ENCODE measurements at regions not wholly inside any gene's neighbourhood (a gene's known extent, or its start where the extent isn't known, plus 50 kb on each side); places are given as distances from the start of the nearest gene placed in this dataset.
A peak's percentile ranks its signal among the peaks of the same experiment; 100 is the strongest.

GRCh38 chr10:113986316-113986715 is 57.4 kb upstream of the ADRB1 start:
- intact Hi-C loops (cut with DNase I, micrococcal nuclease), result no loop called here
- Histone ChIP-seq H3K9me3 (no peaks in the 10 kb centered on the region), H3K36me3 (ENCODE audit: low read depth) (no peaks in the 10 kb centered on the region), H3K4me1 (ENCODE audit: low read depth) (no peaks in the 10 kb centered on the region), H3K4me3 (no peak overlapping the region)
- no peak for TF ChIP-seq CTCF (IDR thresholded peaks at IDR 0.05)
- ATAC-seq (no peak), DNase-seq (no peak)

GRCh38 chr10:113987156-113987555 is 56.5 kb upstream of the ADRB1 start:
- Histone ChIP-seq H3K9me3 (no peaks in the 10 kb centered on the region), H3K4me3 (no peak overlapping the region), H3K4me1 (ENCODE audit: low read depth) (no peaks in the 10 kb centered on the region), H3K36me3 (ENCODE audit: low read depth) (no peaks in the 10 kb centered on the region)
- intact Hi-C loops (cut with DNase I, micrococcal nuclease), result no loop called here
- no peak for ATAC-seq
- TF ChIP-seq CTCF (IDR thresholded peaks at IDR 0.05), result no peak
- DNase-seq, result no peak

- no peaks in the 10 kb centered on the region for H3K9me3 ChIP-seq
- no peaks in the 10 kb centered on the region for H3K4me1 ChIP-seq (ENCODE audit: low read depth)
- H3K4me3 ChIP-seq, result no peak overlapping the region
- peak in 1 of 3 donors; percentile 57 for DNase-seq
- peak; percentile 31 for ATAC-seq
- intact Hi-C loops (cut with DNase I, micrococcal nuclease), result no loop called here
- H3K36me3 ChIP-seq (ENCODE audit: low read depth), result no peaks in the 10 kb centered on the region
- TF ChIP-seq CTCF (IDR thresholded peaks at IDR 0.05), result no peak
These were observed 55.9 kb upstream of the ADRB1 start for GRCh38 chr10:113987805-113988204.

- intact Hi-C loops (cut with DNase I, micrococcal nuclease), result no loop called here
- DNase-seq (no peak), ATAC-seq (no peak)
- Histone ChIP-seq H3K36me3 (ENCODE audit: low read depth) (no peaks in the 10 kb centered on the region), H3K4me1 (ENCODE audit: low read depth) (no peaks in the 10 kb centered on the region), H3K4me3 (no peak overlapping the region), H3K9me3 (no peaks in the 10 kb centered on the region)
- no peak for TF ChIP-seq CTCF (IDR thresholded peaks at IDR 0.05)
These were observed 55.1 kb upstream of the ADRB1 start for GRCh38 chr10:113988535-113988934.

GRCh38 chr10:113991091-113991860 is 52.4 kb upstream of the ADRB1 start:
- DNase-seq (no peak), ATAC-seq (no peak)
- intact Hi-C loops (cut with DNase I, micrococcal nuclease), result no loop called here
- Histone ChIP-seq H3K4me3 (no peak overlapping the region), H3K36me3 (ENCODE audit: low read depth) (no peaks in the 10 kb centered on the region), H3K4me1 (ENCODE audit: low read depth) (no peaks in the 10 kb centered on the region), H3K9me3 (no peaks in the 10 kb centered on the region)
- TF ChIP-seq CTCF (IDR thresholded peaks at IDR 0.05), result no peak
